ENCODE measurements at regions not wholly inside any gene's neighbourhood (a gene's known extent, or its start where the extent isn't known, plus 50 kb on each side); places are given as distances from the start of the nearest gene placed in this dataset.

GRCh38 chr12:41743835-41744234 lies 400.8 kb downstream of the GXYLT1 start:
- TF ChIP-seq POLR2A (IDR thresholded peaks at IDR 0.05) (no peak), CTCF (IDR thresholded peaks at IDR 0.05) (no peak)
- intact Hi-C loops (cut with DNase I; ENCODE audit: low total_unique reads) = no loop called here
- Histone ChIP-seq H3K4me3 (no peak overlapping the region), H3K9me3 (no peaks in the 10 kb centered on the region), H3K36me3 (no peaks in the 10 kb centered on the region), H3K27me3 (no peaks in the 10 kb centered on the region), H3K4me1 (no peaks in the 10 kb centered on the region), H3K27ac (no peak overlapping the region)
- no peak for DNase-seq

- no peak for DNase-seq
- Histone ChIP-seq H3K36me3 (no peaks in the 10 kb centered on the region), H3K4me3 (no peak overlapping the region), H3K27me3 (no peaks in the 10 kb centered on the region), H3K4me1 (no peaks in the 10 kb centered on the region), H3K27ac (no peak overlapping the region), H3K9me3 (no peaks in the 10 kb centered on the region)
- TF ChIP-seq POLR2A (IDR thresholded peaks at IDR 0.05) (no peak), CTCF (IDR thresholded peaks at IDR 0.05) (no peak)
- intact Hi-C loops (cut with DNase I; ENCODE audit: low total_unique reads) = no loop called here
These were observed 405.6 kb downstream of the GXYLT1 start for GRCh38 chr12:41739066-41739465.

GRCh38 chr12:41737423-41737822 lies 407.3 kb downstream of the GXYLT1 start:
- TF ChIP-seq CTCF (IDR thresholded peaks at IDR 0.05) = no peak
- TF ChIP-seq POLR2A (IDR thresholded peaks at IDR 0.05) = no peak
- Histone ChIP-seq H3K36me3 (no peaks in the 10 kb centered on the region), H3K9me3 (no peaks in the 10 kb centered on the region), H3K27ac (no peak overlapping the region), H3K27me3 (no peaks in the 10 kb centered on the region), H3K4me1 (no peaks in the 10 kb centered on the region), H3K4me3 (no peak overlapping the region)
- intact Hi-C loops (cut with DNase I; ENCODE audit: low total_unique reads) = no loop called here
- no peak for DNase-seq

DNA sequence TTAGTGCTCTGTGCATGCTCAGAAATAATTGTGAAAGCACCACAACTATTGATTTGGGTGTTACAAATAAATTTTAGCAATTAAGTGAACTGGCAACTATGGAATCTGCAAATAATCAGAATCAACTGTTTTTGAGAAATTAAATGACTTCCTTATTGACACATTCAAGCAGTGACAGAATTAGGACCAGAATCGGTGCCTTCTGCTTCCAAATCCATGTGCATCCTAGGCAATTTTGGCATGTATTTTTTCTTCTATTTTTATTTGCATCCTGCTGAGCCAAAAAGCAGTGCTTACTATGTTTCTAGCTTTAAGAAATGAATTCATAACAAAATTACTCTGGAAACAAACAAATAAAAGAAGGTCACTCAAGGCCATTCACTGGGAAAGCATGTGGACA lies 408.2 kb downstream of the GXYLT1 start:
- H3K27ac ChIP-seq = no peak overlapping the region
- no peaks in the 10 kb centered on the region for H3K27me3 ChIP-seq
- H3K36me3 ChIP-seq = no peaks in the 10 kb centered on the region
- no peaks in the 10 kb centered on the region for H3K9me3 ChIP-seq
- no peak for DNase-seq
- intact Hi-C loops (cut with DNase I; ENCODE audit: low total_unique reads) = no loop called here
- H3K4me1 ChIP-seq = no peaks in the 10 kb centered on the region
- H3K4me3 ChIP-seq = no peak overlapping the region
- TF ChIP-seq CTCF (IDR thresholded peaks at IDR 0.05) = no peak
- no peak for TF ChIP-seq POLR2A (IDR thresholded peaks at IDR 0.05)

- TF ChIP-seq POLR2A (IDR thresholded peaks at IDR 0.05) (no peak), CTCF (IDR thresholded peaks at IDR 0.05) (no peak)
- H3K4me3 ChIP-seq = no peak overlapping the region
- DNase-seq = no peak
- H3K27ac ChIP-seq = no peak overlapping the region
- no peaks in the 10 kb centered on the region for H3K27me3 ChIP-seq
- H3K4me1 ChIP-seq = no peaks in the 10 kb centered on the region
- no peaks in the 10 kb centered on the region for H3K9me3 ChIP-seq
- no peaks in the 10 kb centered on the region for H3K36me3 ChIP-seq
- intact Hi-C loops (cut with DNase I; ENCODE audit: low total_unique reads) = no loop called here
These were observed 413.0 kb downstream of the GXYLT1 start for GRCh38 chr12:41731691-41732090.

Data from uterus (tissue), 3 donors.